GM23248 (cell line): ENCODE measurements at regions not wholly inside any gene's neighbourhood (a gene's known extent, or its start where the extent isn't known, plus 50 kb on each side); places are given as distances from the start of the nearest gene placed in this dataset.
A peak's percentile ranks its signal among the peaks of the same experiment; 100 is the strongest.
"Not testable (repeated sequence)": the region's sequence is repeated elsewhere in the genome, so short reads cannot be mapped to it uniquely, and the experiment has no call there.

Experiments
- DNase-seq: peaks from one replicate; pipeline ENCODE4 v3.0.0-alpha.2; 2015
- H2AFZ ChIP-seq: fragments of 200-600 bp; sonication (generic); 2 replicates; pipeline ENCODE4 v1.6.1; 2016; ENCODE audit warnings: antibody characterized with exemption
- H3F3A ChIP-seq: fragments of 200-600 bp; sonication (generic); 2 replicates; pipeline ENCODE4 v1.6.1; 2016; ENCODE audit warnings: mild to moderate bottlenecking, antibody characterized with exemption, mixed run types; ENCODE audit not compliant: insufficient read depth
- H3K27ac ChIP-seq: fragments of 200-600 bp; sonication (generic); 2 replicates; pipeline ENCODE4 v1.5.1; 2016; ENCODE audit warnings: mild to moderate bottlenecking
- H3K27me3 ChIP-seq: fragments of 200-600 bp; sonication (generic); replicated peaks from 2 replicates; pipeline ENCODE4 v1.6.1; 2016; ENCODE audit warnings: mild to moderate bottlenecking; ENCODE audit not compliant: insufficient read depth
- H3K36me3 ChIP-seq: fragments of 200-600 bp; sonication (generic); 2 replicates; pipeline ENCODE4 v1.6.1; 2016; ENCODE audit warnings: low read depth, mild to moderate bottlenecking
- H3K4me1 ChIP-seq: fragments of 200-600 bp; sonication (generic); 2 replicates; pipeline ENCODE4 v1.6.1; 2016; ENCODE audit warnings: mild to moderate bottlenecking; ENCODE audit not compliant: insufficient read depth
- H3K4me2 ChIP-seq: fragments of 200-600 bp; sonication (generic); one replicate; pipeline ENCODE4 v1.6.1; 2016; ENCODE audit warnings: mild to moderate bottlenecking; ENCODE audit not compliant: unreplicated experiment
- H3K4me3 ChIP-seq: fragments of 200-600 bp; sonication (generic); 2 replicates; pipeline ENCODE4 v1.5.1; 2016; ENCODE audit warnings: mild to moderate bottlenecking
- H3K79me2 ChIP-seq: fragments of 200-600 bp; sonication (generic); 2 replicates; pipeline ENCODE4 v1.6.1; 2016; ENCODE audit warnings: mild to moderate bottlenecking; ENCODE audit not compliant: insufficient read depth
- H3K9ac ChIP-seq: fragments of 200-600 bp; sonication (generic); 2 replicates; pipeline ENCODE4 v1.6.1; 2016; ENCODE audit warnings: mild to moderate bottlenecking
- H3K9me2 ChIP-seq: fragments of 200-600 bp; sonication (generic); 2 replicates; pipeline ENCODE4 v1.6.1; 2016; ENCODE audit warnings: mixed run types, mild to moderate bottlenecking, moderate library complexity; ENCODE audit not compliant: insufficient read depth
- H3K9me3 ChIP-seq: fragments of 200-600 bp; sonication (generic); one replicate; pipeline ENCODE4 v1.6.1; 2017; ENCODE audit warnings: low read depth
- H4K20me1 ChIP-seq: fragments of 200-600 bp; sonication (generic); 2 replicates; pipeline ENCODE4 v1.6.0; 2016; ENCODE audit not compliant: insufficient read depth
- EZH2 ChIP-seq: fragments of 200-600 bp; sonication (generic); IDR thresholded peaks from 2 replicates; pipeline ENCODE4 v1.6.1; 2018; ENCODE audit warnings: antibody characterized with exemption, mild to moderate bottlenecking; ENCODE audit not compliant: insufficient read depth, poor library complexity, severe bottlenecking
- EZH2phosphoT487 ChIP-seq: fragments of 200-600 bp; sonication (generic); IDR thresholded peaks from 2 replicates; pipeline ENCODE4 v1.6.1; 2018; ENCODE audit warnings: antibody characterized with exemption, moderate library complexity, mild to moderate bottlenecking, low read depth; ENCODE audit not compliant: insufficient read depth
- WGBS, 2 experiments: methylation state at CpG; one replicate each; pipeline ENCODE4 v1.1.6; 2015 to 2017; ENCODE audit warnings: low lambda C conversion rate in 2 of 2, low coverage in 1 of 2; ENCODE audit errors: missing lambda C conversion rate in 2 of 2; 5-methylcytosine and 5-hydroxymethylcytosine counted together
- in situ Hi-C: fragments of 300-500 bp; cut with MboI; formaldehyde crosslinking; loops from 2 replicates; pipeline ENCODE4 v1.15.0; 2020

- 35 to 41% methylated on average over 7 of the region's 7 CpGs for WGBS, 2 experiments
- Histone ChIP-seq H3K27me3 (peaks cover 30% of the 10 kb centered on the region), H3K9ac (no peak overlapping the region), H4K20me1 (no peaks in the 10 kb centered on the region), H3K27ac (no peak overlapping the region), H3F3A (no peaks in the 10 kb centered on the region), H2AFZ (no peak overlapping the region), H3K9me2 (no peaks in the 10 kb centered on the region), H3K4me2 (no peak overlapping the region), H3K79me2 (no peaks in the 10 kb centered on the region), H3K4me1 (no peaks in the 10 kb centered on the region), H3K9me3 (no peaks in the 10 kb centered on the region), H3K36me3 (no peaks in the 10 kb centered on the region), H3K4me3 (no peak overlapping the region)
- TF ChIP-seq EZH2phosphoT487 (no peak), EZH2 (no peak)
- in situ Hi-C loops: no loop called here
- DNase-seq: peak; percentile 4
These were observed 114.1 kb downstream of the BMS1 start for GRCh38 chr10:42896735-42897134.

- H3K4me2 ChIP-seq: no peak overlapping the region
- no peaks in the 10 kb centered on the region for H4K20me1 ChIP-seq
- H2AFZ ChIP-seq: no peak overlapping the region
- H3K9me3 ChIP-seq: no peaks in the 10 kb centered on the region
- no peak overlapping the region for H3K4me3 ChIP-seq
- TF ChIP-seq EZH2phosphoT487 (no peak), EZH2 (peak; percentile 50)
- no peaks in the 10 kb centered on the region for H3K36me3 ChIP-seq
- no peaks in the 10 kb centered on the region for H3K4me1 ChIP-seq
- H3K27ac ChIP-seq: no peak overlapping the region
- H3K9me2 ChIP-seq: no peaks in the 10 kb centered on the region
- no peak overlapping the region for H3K9ac ChIP-seq
- in situ Hi-C loops: no loop called here
- no peak for DNase-seq
- peaks cover 30% of the 10 kb centered on the region for H3K27me3 ChIP-seq
- no peaks in the 10 kb centered on the region for H3F3A ChIP-seq
- H3K79me2 ChIP-seq: no peaks in the 10 kb centered on the region
- 10 to 12% methylated on average over 71 to 83 of the region's 83 CpGs for WGBS, 2 experiments
These were observed 115.7 kb downstream of the BMS1 start for GRCh38 chr10:42898037-42898960.

- H3K9me2 ChIP-seq: no peaks in the 10 kb centered on the region
- H3K4me1 ChIP-seq: no peaks in the 10 kb centered on the region
- H3K9ac ChIP-seq: no peak overlapping the region
- H3K79me2 ChIP-seq: no peaks in the 10 kb centered on the region
- TF ChIP-seq EZH2 (no peak), EZH2phosphoT487 (no peak)
- H3K27ac ChIP-seq: no peak overlapping the region
- 70 to 73% methylated on average over 17 of the region's 17 CpGs for WGBS, 2 experiments
- peaks cover 30% of the 10 kb centered on the region for H3K27me3 ChIP-seq
- H3K4me3 ChIP-seq: no peak overlapping the region
- in situ Hi-C loops: no loop called here
- no peaks in the 10 kb centered on the region for H4K20me1 ChIP-seq
- H3K36me3 ChIP-seq: no peaks in the 10 kb centered on the region
- H3K9me3 ChIP-seq: no peaks in the 10 kb centered on the region
- no peak overlapping the region for H3K4me2 ChIP-seq
- no peak overlapping the region for H2AFZ ChIP-seq
- H3F3A ChIP-seq: no peaks in the 10 kb centered on the region
- no peak for DNase-seq
These were observed 116.4 kb downstream of the BMS1 start for GRCh38 chr10:42899036-42899435.

- H3F3A ChIP-seq, H2AFZ ChIP-seq, in situ Hi-C loops, H3K9me2 ChIP-seq, H3K36me3 ChIP-seq, H4K20me1 ChIP-seq, H3K9ac ChIP-seq, H3K4me1 ChIP-seq, H3K4me3 ChIP-seq, H3K4me2 ChIP-seq, DNase-seq, H3K79me2 ChIP-seq, H3K27ac ChIP-seq, H3K9me3 ChIP-seq: not testable (repeated sequence)
- 79 to 90% methylated on average over 7 to 12 of the region's 24 CpGs for WGBS, 2 experiments
- H3K27me3 ChIP-seq: peaks cover 30% of the 10 kb centered on the region
These were observed 117.8 kb downstream of the BMS1 start for GRCh38 chr10:42900346-42900745.

- WGBS, 2 experiments: 26 to 27% methylated on average over 2 of the region's 2 CpGs
- Histone ChIP-seq H2AFZ (no peak overlapping the region), H3K4me3 (no peak overlapping the region), H3K4me1 (no peaks in the 10 kb centered on the region), H3K9ac (no peak overlapping the region), H3K9me2 (no peaks in the 10 kb centered on the region), H3K4me2 (no peak overlapping the region), H3K79me2 (no peaks in the 10 kb centered on the region), H4K20me1 (no peaks in the 10 kb centered on the region), H3K27me3 (no peaks in the 10 kb centered on the region), H3K36me3 (no peaks in the 10 kb centered on the region), H3K27ac (no peak overlapping the region), H3K9me3 (no peaks in the 10 kb centered on the region), H3F3A (no peaks in the 10 kb centered on the region)
- no peak for DNase-seq
- no peak for TF ChIP-seq EZH2
- TF ChIP-seq EZH2phosphoT487: no peak
- in situ Hi-C loops: no loop called here
These were observed 128.8 kb downstream of the BMS1 start for GRCh38 chr10:42911359-42911758.
